ENCODE measurements at regions not wholly inside any gene's neighbourhood (a gene's known extent, or its start where the extent isn't known, plus 50 kb on each side); places are given as distances from the start of the nearest gene placed in this dataset.
A peak's percentile ranks its signal among the peaks of the same experiment; 100 is the strongest.

GRCh38 chr9:18010492-18010891 is 431.6 kb downstream of the SH3GL2 start:
- DNase-seq (ENCODE audit: insufficient read length, low spot score) (no peak), FAIRE-seq (no peak)
- TF ChIP-seq POU2F2 (IDR thresholded peaks at IDR 0.05; ENCODE audit: low read depth, low read length) (no peak), TAF1 (IDR thresholded peaks at IDR 0.05; ENCODE audit: low read depth, low read length) (no peak)

GRCh38 chr9:18012170-18012569 is 433.3 kb downstream of the SH3GL2 start:
- FAIRE-seq (no peak), DNase-seq (ENCODE audit: insufficient read length, low spot score) (no peak)
- TF ChIP-seq TAF1 (IDR thresholded peaks at IDR 0.05; ENCODE audit: low read depth, low read length), result no peak

GRCh38 chr9:18014556-18014955 is 435.7 kb downstream of the SH3GL2 start:
- TF ChIP-seq TAF1 (IDR thresholded peaks at IDR 0.05; ENCODE audit: low read depth, low read length) (no peak), PAX5 (IDR thresholded peaks at IDR 0.05; ENCODE audit: insufficient read depth, low read length, severe bottlenecking) (no peak), POU2F2 (IDR thresholded peaks at IDR 0.05; ENCODE audit: low read depth, low read length) (no peak), POLR2A (IDR thresholded peaks at IDR 0.05; ENCODE audit: low read depth, low read length) (no peak), SPI1 (IDR thresholded peaks at IDR 0.05; ENCODE audit: low read depth, low read length) (no peak), POLR2AphosphoS5 (IDR thresholded peaks at IDR 0.05; ENCODE audit: low read depth, low read length) (no peak)
- FAIRE-seq, result no peak
- DNase-seq (ENCODE audit: insufficient read length, low spot score), result no peak

- TF ChIP-seq TAF1 (IDR thresholded peaks at IDR 0.05; ENCODE audit: low read depth, low read length), result no peak
- TF ChIP-seq POU2F2 (IDR thresholded peaks at IDR 0.05; ENCODE audit: low read depth, low read length), result no peak
- TF ChIP-seq POLR2AphosphoS5 (IDR thresholded peaks at IDR 0.05; ENCODE audit: low read depth, low read length), result no peak
- no peak for TF ChIP-seq POLR2A (IDR thresholded peaks at IDR 0.05; ENCODE audit: low read depth, low read length)
- TF ChIP-seq SPI1 (IDR thresholded peaks at IDR 0.05; ENCODE audit: low read depth, low read length), result no peak
- TF ChIP-seq PAX5 (IDR thresholded peaks at IDR 0.05; ENCODE audit: insufficient read depth, low read length, severe bottlenecking), result no peak
- FAIRE-seq (no peak), DNase-seq (ENCODE audit: insufficient read length, low spot score) (no peak)
Measured at GRCh38 chr9:18015116-18015515, 436.2 kb downstream of the SH3GL2 start.

- DNase-seq (ENCODE audit: insufficient read length, low spot score) (no peak), FAIRE-seq (no peak)
- no peak for TF ChIP-seq POLR2AphosphoS5 (IDR thresholded peaks at IDR 0.05; ENCODE audit: low read depth, low read length)
- no peak for TF ChIP-seq POLR2A (IDR thresholded peaks at IDR 0.05; ENCODE audit: low read depth, low read length)
- no peak for TF ChIP-seq SPI1 (IDR thresholded peaks at IDR 0.05; ENCODE audit: low read depth, low read length)
- no peak for TF ChIP-seq PAX5 (IDR thresholded peaks at IDR 0.05; ENCODE audit: insufficient read depth, low read length, severe bottlenecking)
- TF ChIP-seq TAF1 (IDR thresholded peaks at IDR 0.05; ENCODE audit: low read depth, low read length), result no peak
- TF ChIP-seq POU2F2 (IDR thresholded peaks at IDR 0.05; ENCODE audit: low read depth, low read length), result no peak
Measured at GRCh38 chr9:18017136-18017535, 438.3 kb downstream of the SH3GL2 start.

GRCh38 chr9:18018221-18018620 is 439.4 kb downstream of the SH3GL2 start:
- no peak for TF ChIP-seq POLR2A (IDR thresholded peaks at IDR 0.05; ENCODE audit: low read depth, low read length)
- no peak for TF ChIP-seq TAF1 (IDR thresholded peaks at IDR 0.05; ENCODE audit: low read depth, low read length)
- TF ChIP-seq SPI1 (IDR thresholded peaks at IDR 0.05; ENCODE audit: low read depth, low read length), result no peak
- TF ChIP-seq POU2F2 (IDR thresholded peaks at IDR 0.05; ENCODE audit: low read depth, low read length), result no peak
- TF ChIP-seq POLR2AphosphoS5 (IDR thresholded peaks at IDR 0.05; ENCODE audit: low read depth, low read length), result no peak
- TF ChIP-seq PAX5 (IDR thresholded peaks at IDR 0.05; ENCODE audit: insufficient read depth, low read length, severe bottlenecking), result no peak
- DNase-seq (ENCODE audit: insufficient read length, low spot score), result no peak
- no peak for FAIRE-seq

- no peak for DNase-seq (ENCODE audit: insufficient read length, low spot score)
- TF ChIP-seq PAX5 (IDR thresholded peaks at IDR 0.05; ENCODE audit: insufficient read depth, low read length, severe bottlenecking), result no peak
- no peak for TF ChIP-seq POU2F2 (IDR thresholded peaks at IDR 0.05; ENCODE audit: low read depth, low read length)
- no peak for TF ChIP-seq POLR2AphosphoS5 (IDR thresholded peaks at IDR 0.05; ENCODE audit: low read depth, low read length)
- FAIRE-seq, result no peak
Measured at GRCh38 chr9:18018661-18019060, 439.8 kb downstream of the SH3GL2 start.

- FAIRE-seq, result no peak
- DNase-seq (ENCODE audit: insufficient read length, low spot score), result no peak
- peak; percentile 66 for TF ChIP-seq SPI1 (IDR thresholded peaks at IDR 0.05; ENCODE audit: low read depth, low read length)
- no peak for TF ChIP-seq POU2F2 (IDR thresholded peaks at IDR 0.05; ENCODE audit: low read depth, low read length)
Measured at GRCh38 chr9:18020121-18020745, 441.4 kb downstream of the SH3GL2 start.

- no peak for TF ChIP-seq PAX5 (IDR thresholded peaks at IDR 0.05; ENCODE audit: insufficient read depth, low read length, severe bottlenecking)
- DNase-seq (ENCODE audit: insufficient read length, low spot score) (no peak), FAIRE-seq (no peak)
Measured at GRCh38 chr9:18022642-18023041, 443.8 kb downstream of the SH3GL2 start.

- no peak for DNase-seq (ENCODE audit: insufficient read length, low spot score)
- no peak for FAIRE-seq
- TF ChIP-seq PAX5 (IDR thresholded peaks at IDR 0.05; ENCODE audit: insufficient read depth, low read length, severe bottlenecking) (no peak), POU2F2 (IDR thresholded peaks at IDR 0.05; ENCODE audit: low read depth, low read length) (no peak)
Measured at GRCh38 chr9:18023332-18023731, 444.5 kb downstream of the SH3GL2 start.

- no peak for TF ChIP-seq TAF1 (IDR thresholded peaks at IDR 0.05; ENCODE audit: low read depth, low read length)
- no peak for TF ChIP-seq POLR2AphosphoS5 (IDR thresholded peaks at IDR 0.05; ENCODE audit: low read depth, low read length)
- no peak for TF ChIP-seq PAX5 (IDR thresholded peaks at IDR 0.05; ENCODE audit: insufficient read depth, low read length, severe bottlenecking)
- no peak for TF ChIP-seq POU2F2 (IDR thresholded peaks at IDR 0.05; ENCODE audit: low read depth, low read length)
- no peak for TF ChIP-seq POLR2A (IDR thresholded peaks at IDR 0.05; ENCODE audit: low read depth, low read length)
- TF ChIP-seq SPI1 (IDR thresholded peaks at IDR 0.05; ENCODE audit: low read depth, low read length), result no peak; the same call in 1 of the 2 replicates
- DNase-seq (ENCODE audit: insufficient read length, low spot score) (no peak), FAIRE-seq (no peak)
Measured at GRCh38 chr9:18032636-18033035, 441.3 kb upstream of the ADAMTSL1 start.
